HepG2 (cell line): ENCODE measurements at regions not wholly inside any gene's neighbourhood (a gene's known extent, or its start where the extent isn't known, plus 50 kb on each side); places are given as distances from the start of the nearest gene placed in this dataset.

ENCODE experiments used
- ATAC-seq: fragments of 200-7000 bp; cut with Tn5 transposase; 3 replicates; pipeline ENCODE4 v1.9.1; 2020; ENCODE audit warnings: mild to moderate bottlenecking, moderate library complexity
- BruUV-seq: library from RNA; stranded (reverse); fragments of 400-500 nt; replicated peaks from 2 replicates; lab custom pipeline; 2021; lab: Mats Ljungman, UMichigan
- CTCF ChIA-PET: fragments of 300-600 bp; formaldehyde crosslinking; extraction: SDS; loops from one replicate; lab custom pipeline; 2021; ENCODE audit warnings: low total read pairs, inconsistent platforms, low intra/inter-chr PET ratio; lab: Yijun Ruan, JAX
- POLR2A ChIA-PET: fragments of 350-600 bp; sonication (Branson Sonifier 250); formaldehyde crosslinking; loops from one replicate; lab custom pipeline; 2020; ENCODE audit warnings: antibody characterized with exemption, inconsistent platforms; lab: Yijun Ruan, JAX
- DNase-seq: peaks from one replicate; pipeline ENCODE4 v3.0.0-alpha.2; 2015; ENCODE audit warnings: low spot score
- FAIRE-seq: peaks from 3 replicates; lab custom pipeline; 2011; peaks lifted over from hg19 to GRCh38; lab: Jason Lieb, UNC
- H2AFZ ChIP-seq: one replicate; pipeline ENCODE4 v1.6.1; 2011; ENCODE audit warnings: low read length, inconsistent platforms
- H3K27ac ChIP-seq: fragments of 300-600 bp; 3 replicates; pipeline ENCODE4 v1.8.0; 2011; ENCODE audit warnings: mixed run types, mild to moderate bottlenecking, mixed read lengths, low read length, inconsistent platforms; ENCODE audit not compliant: insufficient read depth; ENCODE audit errors: extremely low read length
- H3K27me3 ChIP-seq, 2 experiments: fragments of 200-600 bp in 1 of 2; 2 replicates in 1 of 2; 3 replicates in 1 of 2; pipeline versions ENCODE4 v1.6.0 to v1.8.0; 2011; ENCODE audit warnings: low read length in 2 of 2, mild to moderate bottlenecking in 2 of 2, moderate library complexity in 2 of 2, inconsistent platforms in 1 of 2; ENCODE audit not compliant: insufficient read depth in 2 of 2, control insufficient read depth in 1 of 2
- H3K36me3 ChIP-seq, 2 experiments: fragments of 200-600 bp in 1 of 2; replicated peaks in 1 of 2; 2 replicates in 1 of 2; 3 replicates in 1 of 2; pipeline versions ENCODE4 v1.5.1 to v1.8.0; 2011; ENCODE audit warnings: low read length in 2 of 2, inconsistent platforms in 1 of 2; ENCODE audit not compliant: insufficient read depth in 2 of 2, control insufficient read depth in 1 of 2
- H3K4me1 ChIP-seq: 2 replicates; pipeline ENCODE4 v1.5.1; 2012; ENCODE audit warnings: low read length, inconsistent platforms; ENCODE audit not compliant: insufficient read depth
- H3K4me2 ChIP-seq: 2 replicates; pipeline ENCODE4 v1.6.0; 2011; ENCODE audit warnings: low read depth, low read length, inconsistent platforms
- H3K4me3 ChIP-seq, 3 experiments: fragments of 200-600 bp in 1 of 3; sonication (generic), shearing (Covaris generic) in 1 of 3; replicated peaks in 1 of 3; 2 replicates each; pipeline ENCODE4 v1.5.1; 2011 to 2016; ENCODE audit warnings: low read length in 3 of 3, inconsistent platforms in 2 of 3, low read depth in 2 of 3, mild to moderate bottlenecking in 2 of 3, control low read depth in 1 of 3, mixed read lengths in 1 of 3; ENCODE audit not compliant: insufficient read depth in 1 of 3
- H3K79me2 ChIP-seq: one replicate; pipeline ENCODE4 v1.6.1; 2011; ENCODE audit warnings: low read length, inconsistent platforms; ENCODE audit not compliant: insufficient read depth
- H3K9ac ChIP-seq: 2 replicates; pipeline ENCODE4 v1.6.0; 2011; ENCODE audit warnings: mild to moderate bottlenecking, low read depth, low read length, inconsistent platforms; ENCODE audit not compliant: insufficient read depth
- H3K9me3 ChIP-seq: 2 replicates; pipeline ENCODE4 v1.5.1; 2012; ENCODE audit warnings: mild to moderate bottlenecking, low read length
- H4K20me1 ChIP-seq: 2 replicates; pipeline ENCODE4 v1.6.0; 2011; ENCODE audit warnings: inconsistent platforms, mild to moderate bottlenecking, low read length, moderate library complexity; ENCODE audit not compliant: insufficient read depth
- CCDC6 ChIP-seq: sonication (generic); formaldehyde crosslinking; IDR thresholded peaks from 2 replicates; pipeline ENCODE4 v1.8.1; 2022; ENCODE audit warnings: mild to moderate bottlenecking, missing genetic modification reagents, moderate library complexity
- FLYWCH1 ChIP-seq: sonication (generic); formaldehyde crosslinking; IDR thresholded peaks from 2 replicates; pipeline ENCODE4 v1.8.1; 2023; ENCODE audit warnings: mild to moderate bottlenecking, missing genetic modification reagents
- GABPA ChIP-seq, 2 experiments: IDR thresholded peaks; 2 replicates each; pipeline ENCODE4 v1.6.1; 2011 to 2016; ENCODE audit warnings: low read depth in 2 of 2, low read length in 1 of 2, missing biosample characterization in 1 of 2, missing genetic modification characterization in 1 of 2
- KLF16 ChIP-seq, 2 experiments: sonication (generic) in 1 of 2; formaldehyde crosslinking in 1 of 2; IDR thresholded peaks; 2 replicates each; pipeline versions ENCODE4 v1.6.1 to v1.8.0; 2016 to 2023; ENCODE audit warnings: missing genetic modification reagents in 2 of 2, missing compliant biosample characterization in 1 of 2
- KMT2B ChIP-seq: IDR thresholded peaks from 2 replicates; pipeline ENCODE4 v1.6.1; 2016; ENCODE audit warnings: missing genetic modification reagents, missing compliant biosample characterization
- LRRFIP1 ChIP-seq: sonication (generic); formaldehyde crosslinking; conservative IDR thresholded peaks from 2 replicates; pipeline ENCODE4 v1.4.0; 2020; ENCODE audit warnings: missing genetic modification reagents
- PAWR ChIP-seq: sonication (generic); formaldehyde crosslinking; IDR thresholded peaks from 2 replicates; pipeline ENCODE4 v1.4.0; 2020; ENCODE audit warnings: missing genetic modification reagents, mild to moderate bottlenecking, borderline replicate concordance
- SUZ12 ChIP-seq: fragments of 150-350 bp; IDR thresholded peaks from 2 replicates; pipeline ENCODE4 v1.6.1; 2014; ENCODE audit warnings: low read depth, low read length
- ZNF24 ChIP-seq: fragments of 450-650 bp; IDR thresholded peaks from 2 replicates; pipeline ENCODE4 v1.6.1; 2017; ENCODE audit warnings: antibody characterized with exemption, mild to moderate bottlenecking
- ZNF256 ChIP-seq: sonication (generic); formaldehyde crosslinking; conservative IDR thresholded peaks from 2 replicates; pipeline ENCODE4 v1.4.0; 2020; ENCODE audit warnings: missing genetic modification reagents
- ZNF782 ChIP-seq: sonication (generic); formaldehyde crosslinking; IDR thresholded peaks from 2 replicates; pipeline ENCODE4 v1.4.0; 2020; ENCODE audit warnings: missing genetic modification reagents, mild to moderate bottlenecking, borderline replicate concordance
- WGBS: methylation state at CpG from one replicate; pipeline ENCODE4 v1.1.6; 2017; ENCODE audit warnings: low lambda C conversion rate; 5-methylcytosine and 5-hydroxymethylcytosine counted together
- in situ Hi-C: cut with HindIII; loops from 2 replicates; pipeline ENCODE4 v1.10.0; 2017; ENCODE audit warnings: low pct_unique_long_range_greater_than_20kb; ENCODE audit not compliant: extremely low pct_ligation_motif_present
- intact Hi-C: fragments of 100-400 bp; cut with micrococcal nuclease; formaldehyde crosslinking; loops from one replicate; pipeline ENCODE4 v1.10.0; 2022; ENCODE audit not compliant: unreplicated experiment

GRCh38 chr20:4369798-4370124, 120.7 kb upstream of the ADRA1D start:
- ChIA-PET POLR2A (no interaction called here), CTCF (no interaction called here)
- Histone ChIP-seq H3K4me2 (no peak overlapping the region), H4K20me1 (no peaks in the 10 kb centered on the region), H3K4me3 (no peak overlapping the region), H3K79me2 (no peaks in the 10 kb centered on the region), H3K9ac (no peak overlapping the region), H3K27ac (no peak overlapping the region), H3K27me3 (peaks cover 0 to 4% of the 10 kb centered on the region in 2 experiments; a peak in 2 of 5 replicates), H2AFZ (no peak overlapping the region), H3K4me1 (no peaks in the 10 kb centered on the region), H3K36me3 (no peaks in the 10 kb centered on the region), H3K9me3 (no peaks in the 10 kb centered on the region)
- in situ Hi-C loops (no loop called here), intact Hi-C loops (no loop called here)
- ATAC-seq (no peak), DNase-seq (no peak), FAIRE-seq (no peak)
- WGBS, result 15% methylated on average over 6 of the region's 6 CpGs
- TF ChIP-seq GABPA (IDR thresholded peaks at IDR 0.05; ENCODE audit: low read depth, low read length), result no peak
- peak; percentile 50 for TF ChIP-seq GABPA (CRISPR knock-in tag; IDR thresholded peaks at IDR 0.05; ENCODE audit: low read depth)
- no peak for TF ChIP-seq SUZ12
- BruUV-seq, result no TSS peak

- H3K4me2 ChIP-seq, result no peak overlapping the region
- ChIA-PET POLR2A (no interaction called here), CTCF (no interaction called here)
- no peaks in the 10 kb centered on the region for H3K4me1 ChIP-seq
- no peak for ATAC-seq
- no peak overlapping the region for H3K27ac ChIP-seq
- no peak overlapping the region for H2AFZ ChIP-seq
- 3% methylated on average over 2 of the region's 2 CpGs for WGBS
- no peaks in the 10 kb centered on the region for H3K9me3 ChIP-seq
- H3K9ac ChIP-seq, result no peak overlapping the region
- no peaks in the 10 kb centered on the region for H3K79me2 ChIP-seq
- no TSS peak for BruUV-seq
- H3K27me3 ChIP-seq, result no peaks in the 10 kb centered on the region; a peak in 1 of 5 replicates
- no peak overlapping the region for H3K4me3 ChIP-seq
- no peaks in the 10 kb centered on the region for H4K20me1 ChIP-seq
- no peak for FAIRE-seq
- no peak for TF ChIP-seq FLYWCH1 (CRISPR knock-in tag)
- no peak for TF ChIP-seq CCDC6 (CRISPR knock-in tag)
- TF ChIP-seq PAWR (CRISPR knock-in tag), result no peak
- no peak for TF ChIP-seq ZNF256
- TF ChIP-seq LRRFIP1 (CRISPR knock-in tag), result no peak
- TF ChIP-seq KLF16 (CRISPR knock-in tag; IDR thresholded peaks at IDR 0.05), result no peak
- TF ChIP-seq ZNF782, result no peak
- TF ChIP-seq KMT2B (CRISPR knock-in tag), result no peak
- no peak for TF ChIP-seq ZNF24
- intact Hi-C loops (no loop called here), in situ Hi-C loops (no loop called here)
- no peak for DNase-seq
- no peaks in the 10 kb centered on the region for H3K36me3 ChIP-seq
These were observed 120.2 kb upstream of the ADRA1D start for GRCh38 chr20:4369119-4369797.
